ENCODE measurements at regions not wholly inside any gene's neighbourhood (a gene's known extent, or its start where the extent isn't known, plus 50 kb on each side); places are given as distances from the start of the nearest gene placed in this dataset.

DNA sequence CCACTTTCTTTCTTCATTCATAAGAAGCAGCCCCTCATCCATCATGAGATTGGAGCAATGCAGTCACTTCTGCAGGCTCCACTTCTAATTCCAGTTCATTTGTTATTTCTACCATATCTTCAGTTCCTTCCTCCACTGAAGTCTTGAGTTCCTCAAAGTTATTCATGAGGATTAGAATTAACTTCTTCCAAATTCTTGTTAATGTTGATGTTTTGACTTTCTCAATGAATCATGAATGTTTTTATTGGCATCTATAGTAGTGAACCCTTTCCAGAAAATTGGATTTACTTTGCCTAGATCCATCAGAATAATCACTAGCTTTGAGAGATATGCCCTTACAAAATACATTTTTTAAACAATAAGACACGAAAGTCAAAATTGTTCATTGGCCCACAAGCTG is 2567.7 kb upstream of the PCDH20 start:
- no peak for FAIRE-seq
- H3K27me3 ChIP-seq (ENCODE audit: control insufficient read depth in 3 of 3, insufficient read depth in 3 of 3, low read length in 3 of 3), result no peaks in the 10 kb centered on the region
- H3K36me3 ChIP-seq (ENCODE audit: control insufficient read depth in 3 of 3, insufficient read depth in 2 of 3, low read depth in 1 of 3, low read length in 3 of 3), result no peaks in the 10 kb centered on the region
- no peaks in the 10 kb centered on the region for H3K4me1 ChIP-seq (ENCODE audit: control insufficient read depth in 3 of 3, insufficient read depth in 2 of 3, low read depth in 1 of 3, low read length in 2 of 3)
- H3K4me3 ChIP-seq (ENCODE audit: low read depth in 1 of 3, low read length in 3 of 3), result no peak overlapping the region
- 62 to 78% (median 73%) methylated on average over 1 of the region's 1 CpG for WGBS, 3 donors
- no peak overlapping the region for H3K27ac ChIP-seq (ENCODE audit: low read depth in 1 of 3, low read length in 2 of 3)
- peaks cover 0 to 2% of the 10 kb centered on the region in 2 donors for H3K9me3 ChIP-seq (ENCODE audit: control insufficient read depth in 2 of 2, insufficient read depth in 1 of 2, low read depth in 1 of 2, low read length in 1 of 2)
- DNase-seq, result no peak

GRCh38 chr13:63979951-63980350 is 2564.3 kb upstream of the PCDH20 start:
- FAIRE-seq, result no peak
- Histone ChIP-seq H3K9me3 (ENCODE audit: control insufficient read depth in 2 of 2, insufficient read depth in 1 of 2, low read depth in 1 of 2, low read length in 1 of 2) (peaks cover 0 to 2% of the 10 kb centered on the region in 2 donors), H3K27me3 (ENCODE audit: control insufficient read depth in 3 of 3, insufficient read depth in 3 of 3, low read length in 3 of 3) (no peaks in the 10 kb centered on the region), H3K36me3 (ENCODE audit: control insufficient read depth in 3 of 3, insufficient read depth in 2 of 3, low read depth in 1 of 3, low read length in 3 of 3) (no peaks in the 10 kb centered on the region), H3K4me3 (ENCODE audit: low read depth in 1 of 3, low read length in 3 of 3) (no peak overlapping the region), H3K27ac (ENCODE audit: low read depth in 1 of 3, low read length in 2 of 3) (no peak overlapping the region), H3K4me1 (ENCODE audit: control insufficient read depth in 3 of 3, insufficient read depth in 2 of 3, low read depth in 1 of 3, low read length in 2 of 3) (no peaks in the 10 kb centered on the region)
- no peak for DNase-seq

DNA sequence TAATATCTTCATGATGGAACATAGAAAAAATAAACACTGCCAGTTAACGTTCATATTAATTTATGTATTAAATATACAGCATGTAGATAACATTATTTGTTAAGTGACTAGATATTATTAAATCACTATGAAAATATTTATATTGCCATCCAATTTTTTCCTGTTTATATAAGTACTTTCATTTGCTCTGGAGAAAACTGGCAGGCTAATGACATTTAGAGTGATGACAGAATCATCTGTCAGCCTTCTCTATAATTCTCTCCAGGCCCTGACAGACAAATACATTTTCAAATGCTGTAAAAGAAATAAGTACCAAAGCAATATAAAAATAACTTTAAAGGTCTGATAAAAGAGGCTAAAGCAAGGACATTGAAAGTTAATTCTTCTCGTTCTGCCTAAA is 2556.7 kb upstream of the PCDH20 start:
- DNase-seq (no peak), FAIRE-seq (no peak)
- no peaks in the 10 kb centered on the region for H3K36me3 ChIP-seq (ENCODE audit: control insufficient read depth in 3 of 3, insufficient read depth in 2 of 3, low read depth in 1 of 3, low read length in 3 of 3)

DNA sequence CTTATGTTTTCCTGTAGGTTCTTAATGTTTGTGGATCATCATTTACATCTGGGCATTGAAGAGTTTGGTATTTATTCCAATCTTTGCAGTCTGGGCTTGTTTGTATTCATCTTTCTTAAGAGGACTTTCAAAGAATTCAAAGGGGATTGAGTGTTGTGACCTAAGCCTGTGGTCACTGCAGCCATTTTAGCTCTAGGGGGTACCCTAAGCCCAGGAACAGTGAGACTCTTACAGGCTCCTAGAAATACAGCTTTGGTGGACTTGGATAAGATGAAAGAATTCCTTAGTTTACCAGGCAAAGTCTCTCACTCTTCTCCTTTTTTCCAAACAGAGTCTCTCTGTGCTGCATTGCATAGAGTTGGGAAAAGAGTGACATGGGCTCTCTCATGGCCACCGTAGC is 2539.0 kb upstream of the PCDH20 start:
- H3K36me3 ChIP-seq (ENCODE audit: control insufficient read depth in 3 of 3, insufficient read depth in 2 of 3, low read depth in 1 of 3, low read length in 3 of 3), result no peaks in the 10 kb centered on the region
- no peaks in the 10 kb centered on the region for H3K9me3 ChIP-seq (ENCODE audit: control insufficient read depth in 2 of 2, insufficient read depth in 1 of 2, low read depth in 1 of 2, low read length in 1 of 2)
- no peak overlapping the region for H3K27ac ChIP-seq (ENCODE audit: low read depth in 1 of 3, low read length in 2 of 3)
- no peak overlapping the region for H3K4me3 ChIP-seq (ENCODE audit: low read depth in 1 of 3, low read length in 3 of 3)
- H3K4me1 ChIP-seq (ENCODE audit: control insufficient read depth in 3 of 3, insufficient read depth in 2 of 3, low read depth in 1 of 3, low read length in 2 of 3), result no peaks in the 10 kb centered on the region
- no peak for FAIRE-seq
- WGBS, 3 donors, result 75 to 96% (median 94%) methylated on average over 1 of the region's 1 CpG
- no peak for DNase-seq
- H3K27me3 ChIP-seq (ENCODE audit: control insufficient read depth in 3 of 3, insufficient read depth in 3 of 3, low read length in 3 of 3), result no peaks in the 10 kb centered on the region

More for the DNA sequence above, 2556.7 kb upstream of the PCDH20 start:
- Histone ChIP-seq H3K4me1 (ENCODE audit: control insufficient read depth in 3 of 3, insufficient read depth in 2 of 3, low read depth in 1 of 3, low read length in 2 of 3) (no peaks in the 10 kb centered on the region), H3K9me3 (ENCODE audit: control insufficient read depth in 2 of 2, insufficient read depth in 1 of 2, low read depth in 1 of 2, low read length in 1 of 2) (no peaks in the 10 kb centered on the region), H3K27ac (ENCODE audit: low read depth in 1 of 3, low read length in 2 of 3) (no peak overlapping the region), H3K4me3 (ENCODE audit: low read depth in 1 of 3, low read length in 3 of 3) (no peak overlapping the region), H3K27me3 (ENCODE audit: control insufficient read depth in 3 of 3, insufficient read depth in 3 of 3, low read length in 3 of 3) (no peaks in the 10 kb centered on the region)
- 56 to 65% (median 59%) methylated on average over 2 of the region's 2 CpGs for WGBS, 3 donors

DNA sequence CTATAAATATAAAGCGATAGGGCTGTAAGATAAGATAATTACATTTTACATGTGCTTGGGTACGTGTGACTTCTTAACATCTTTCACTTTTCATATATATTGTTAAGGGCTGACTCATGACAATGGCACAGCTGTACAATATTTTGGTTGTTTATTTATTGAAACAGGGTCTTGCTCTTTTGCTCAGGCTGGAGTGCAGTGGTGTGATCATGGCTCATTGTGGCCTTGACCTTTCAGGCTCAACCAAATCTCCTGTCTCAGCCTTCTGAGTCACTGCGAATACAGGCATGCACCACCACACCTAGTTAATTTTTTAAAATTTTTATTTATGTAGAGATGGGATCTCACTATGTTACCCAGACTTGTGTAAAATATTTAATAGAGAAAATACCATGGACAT is 2532.4 kb upstream of the PCDH20 start:
- H3K36me3 ChIP-seq (ENCODE audit: control insufficient read depth in 3 of 3, insufficient read depth in 2 of 3, low read depth in 1 of 3, low read length in 3 of 3), result no peaks in the 10 kb centered on the region
- FAIRE-seq, result no peak
- no peaks in the 10 kb centered on the region for H3K4me1 ChIP-seq (ENCODE audit: control insufficient read depth in 3 of 3, insufficient read depth in 2 of 3, low read depth in 1 of 3, low read length in 2 of 3)
- DNase-seq, result no peak
- WGBS, 3 donors, result 73 to 84% (median 82%) methylated on average over 3 of the region's 3 CpGs
- H3K27me3 ChIP-seq (ENCODE audit: control insufficient read depth in 3 of 3, insufficient read depth in 3 of 3, low read length in 3 of 3), result no peaks in the 10 kb centered on the region
- no peaks in the 10 kb centered on the region for H3K9me3 ChIP-seq (ENCODE audit: control insufficient read depth in 2 of 2, insufficient read depth in 1 of 2, low read depth in 1 of 2, low read length in 1 of 2)
- H3K4me3 ChIP-seq (ENCODE audit: low read depth in 1 of 3, low read length in 3 of 3), result no peak overlapping the region
- no peak overlapping the region for H3K27ac ChIP-seq (ENCODE audit: low read depth in 1 of 3, low read length in 2 of 3)

GRCh38 chr13:63944911-63945310 is 2529.3 kb upstream of the PCDH20 start:
- Histone ChIP-seq H3K4me1 (ENCODE audit: control insufficient read depth in 3 of 3, insufficient read depth in 2 of 3, low read depth in 1 of 3, low read length in 2 of 3) (no peaks in the 10 kb centered on the region), H3K27me3 (ENCODE audit: control insufficient read depth in 3 of 3, insufficient read depth in 3 of 3, low read length in 3 of 3) (no peaks in the 10 kb centered on the region), H3K36me3 (ENCODE audit: control insufficient read depth in 3 of 3, insufficient read depth in 2 of 3, low read depth in 1 of 3, low read length in 3 of 3) (no peaks in the 10 kb centered on the region), H3K9me3 (ENCODE audit: control insufficient read depth in 2 of 2, insufficient read depth in 1 of 2, low read depth in 1 of 2, low read length in 1 of 2) (no peaks in the 10 kb centered on the region), H3K27ac (ENCODE audit: low read depth in 1 of 3, low read length in 2 of 3) (no peak overlapping the region), H3K4me3 (ENCODE audit: low read depth in 1 of 3, low read length in 3 of 3) (no peak overlapping the region)
- FAIRE-seq, result no peak
- no peak for DNase-seq

DNA sequence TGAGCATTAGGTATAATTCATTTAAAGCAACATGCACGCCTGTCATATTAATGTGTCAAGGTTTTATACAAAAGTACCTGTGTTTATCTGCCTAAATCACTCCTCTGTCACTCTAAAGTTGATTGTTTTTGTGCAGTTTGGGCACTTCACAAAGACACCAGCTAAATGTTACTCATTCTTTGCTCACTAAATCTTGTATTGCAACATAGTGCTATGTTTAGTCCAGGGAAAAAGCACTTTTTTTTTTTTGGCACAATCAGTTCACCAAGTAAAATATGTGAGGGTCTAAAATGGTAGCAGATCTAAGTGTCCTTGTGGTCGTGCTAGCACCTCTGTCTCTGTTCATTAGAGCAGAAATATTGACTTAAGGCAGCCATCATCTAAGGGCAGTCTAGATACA is 2526.7 kb upstream of the PCDH20 start:
- Histone ChIP-seq H3K36me3 (ENCODE audit: control insufficient read depth in 3 of 3, insufficient read depth in 2 of 3, low read depth in 1 of 3, low read length in 3 of 3) (no peaks in the 10 kb centered on the region), H3K27ac (ENCODE audit: low read depth in 1 of 3, low read length in 2 of 3) (no peak overlapping the region), H3K9me3 (ENCODE audit: control insufficient read depth in 2 of 2, insufficient read depth in 1 of 2, low read depth in 1 of 2, low read length in 1 of 2) (no peaks in the 10 kb centered on the region), H3K4me1 (ENCODE audit: control insufficient read depth in 3 of 3, insufficient read depth in 2 of 3, low read depth in 1 of 3, low read length in 2 of 3) (no peaks in the 10 kb centered on the region), H3K4me3 (ENCODE audit: low read depth in 1 of 3, low read length in 3 of 3) (no peak overlapping the region), H3K27me3 (ENCODE audit: control insufficient read depth in 3 of 3, insufficient read depth in 3 of 3, low read length in 3 of 3) (no peaks in the 10 kb centered on the region)
- 38 to 56% (median 49%) methylated on average over 2 of the region's 2 CpGs for WGBS, 3 donors
- FAIRE-seq (no peak), DNase-seq (no peak)

DNA sequence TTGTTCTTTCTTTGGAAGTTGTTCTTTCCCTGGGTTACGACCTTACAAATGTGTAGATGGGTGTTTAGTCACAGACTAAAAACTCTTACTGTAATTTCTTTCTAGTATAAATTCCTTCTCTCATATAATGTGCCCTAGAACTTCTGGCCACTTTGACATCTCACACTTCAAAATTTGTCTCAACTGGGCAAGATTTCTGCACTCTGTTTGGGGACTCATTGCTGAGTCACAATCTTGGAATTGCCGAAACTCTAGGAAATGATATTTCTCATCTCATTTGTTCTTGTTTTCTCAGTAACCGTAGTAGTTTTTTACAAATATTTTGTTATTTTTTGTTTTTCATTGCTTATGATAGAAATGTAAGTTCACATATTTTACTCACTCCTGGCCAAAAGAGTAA is 2523.2 kb upstream of the PCDH20 start:
- DNase-seq (no peak), FAIRE-seq (no peak)
- no peak overlapping the region for H3K27ac ChIP-seq (ENCODE audit: low read depth in 1 of 3, low read length in 2 of 3)
- no peaks in the 10 kb centered on the region for H3K36me3 ChIP-seq (ENCODE audit: control insufficient read depth in 3 of 3, insufficient read depth in 2 of 3, low read depth in 1 of 3, low read length in 3 of 3)
- H3K4me3 ChIP-seq (ENCODE audit: low read depth in 1 of 3, low read length in 3 of 3), result no peak overlapping the region
- no peaks in the 10 kb centered on the region for H3K4me1 ChIP-seq (ENCODE audit: control insufficient read depth in 3 of 3, insufficient read depth in 2 of 3, low read depth in 1 of 3, low read length in 2 of 3)
- no peaks in the 10 kb centered on the region for H3K9me3 ChIP-seq (ENCODE audit: control insufficient read depth in 2 of 2, insufficient read depth in 1 of 2, low read depth in 1 of 2, low read length in 1 of 2)
- 91 to 95% (median 94%) methylated on average over 3 of the region's 3 CpGs for WGBS, 3 donors
- peaks cover 0 to 1% (median 0%) of the 10 kb centered on the region in 3 donors for H3K27me3 ChIP-seq (ENCODE audit: control insufficient read depth in 3 of 3, insufficient read depth in 3 of 3, low read length in 3 of 3)

DNA sequence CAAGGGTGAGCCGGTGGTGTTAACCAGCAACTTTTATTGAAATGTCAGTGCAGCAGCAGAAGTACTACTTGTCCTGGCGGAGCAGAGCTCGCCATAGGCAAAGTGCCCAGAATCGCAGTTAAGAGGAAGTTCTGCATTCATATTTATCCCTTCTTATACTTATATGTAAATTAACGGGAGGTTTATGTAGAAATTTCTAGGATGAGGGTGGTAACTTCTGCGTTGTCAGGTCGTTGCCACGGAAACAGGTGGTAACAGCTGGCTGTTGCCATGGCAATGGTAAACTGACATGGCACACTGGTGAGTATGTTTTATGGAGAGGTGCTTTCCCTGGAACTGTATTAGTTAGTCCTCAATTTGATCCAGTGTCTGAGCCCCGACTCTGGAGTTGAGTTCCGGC is 2494.9 kb upstream of the PCDH20 start:
- H3K27me3 ChIP-seq (ENCODE audit: control insufficient read depth in 3 of 3, insufficient read depth in 3 of 3, low read length in 3 of 3), result no peaks in the 10 kb centered on the region
- H3K4me1 ChIP-seq (ENCODE audit: control insufficient read depth in 3 of 3, insufficient read depth in 2 of 3, low read depth in 1 of 3, low read length in 2 of 3), result no peaks in the 10 kb centered on the region
- FAIRE-seq (no peak), DNase-seq (no peak)
- WGBS, 3 donors, result 52 to 61% (median 54%) methylated on average over 10 of the region's 10 CpGs
- no peak overlapping the region for H3K27ac ChIP-seq (ENCODE audit: low read depth in 1 of 3, low read length in 2 of 3)
- no peak overlapping the region for H3K4me3 ChIP-seq (ENCODE audit: low read depth in 1 of 3, low read length in 3 of 3)
- no peaks in the 10 kb centered on the region for H3K36me3 ChIP-seq (ENCODE audit: control insufficient read depth in 3 of 3, insufficient read depth in 2 of 3, low read depth in 1 of 3, low read length in 3 of 3)
- no peaks in the 10 kb centered on the region for H3K9me3 ChIP-seq (ENCODE audit: control insufficient read depth in 2 of 2, insufficient read depth in 1 of 2, low read depth in 1 of 2, low read length in 1 of 2)
